GM23338 (cell line): ENCODE measurements at regions not wholly inside any gene's neighbourhood (a gene's known extent, or its start where the extent isn't known, plus 50 kb on each side); places are given as distances from the start of the nearest gene placed in this dataset.

Experiments
- CREB1 ChIP-seq: fragments of 250-450 bp; sonication (Bioruptor Pico); IDR thresholded peaks from 2 replicates; pipeline ENCODE4 v1.5.0; 2020; ENCODE audit warnings: low read depth, mild to moderate bottlenecking, moderate library complexity
- EZH2 ChIP-seq: fragments of 200-600 bp; sonication (generic); IDR thresholded peaks from one replicate; pipeline ENCODE4 v1.8.0; 2017; ENCODE audit warnings: antibody characterized with exemption, mild to moderate bottlenecking, low read depth; ENCODE audit not compliant: unreplicated experiment
- EZH2phosphoT487 ChIP-seq: fragments of 200-600 bp; sonication (generic); IDR thresholded peaks from one replicate; pipeline ENCODE4 v1.8.1; 2018; ENCODE audit warnings: antibody characterized with exemption; ENCODE audit not compliant: unreplicated experiment
- JUNB ChIP-seq: IDR thresholded peaks from one replicate; pipeline ENCODE4 v1.6.1; 2016; ENCODE audit warnings: antibody characterized with exemption; ENCODE audit not compliant: unreplicated experiment
- POLR2AphosphoS5 ChIP-seq: IDR thresholded peaks from 2 replicates; pipeline ENCODE4 v1.6.1; 2016; ENCODE audit warnings: antibody characterized with exemption, low read depth
- STAT1 ChIP-seq: IDR thresholded peaks from one replicate; pipeline ENCODE4 v1.6.1; 2016; ENCODE audit warnings: antibody characterized with exemption; ENCODE audit not compliant: unreplicated experiment
- ZNF114 ChIP-seq: fragments of 250-450 bp; sonication (Bioruptor Pico); IDR thresholded peaks from 2 replicates; pipeline ENCODE4 v1.5.0; 2020; ENCODE audit warnings: mild to moderate bottlenecking, moderate library complexity
- ZNF331 ChIP-seq: fragments of 250-450 bp; sonication (Bioruptor Pico); IDR thresholded peaks from 2 replicates; pipeline ENCODE4 v1.5.0; 2020; ENCODE audit warnings: low read depth, mild to moderate bottlenecking, moderate library complexity
- TF ChIP-seq, protein P1 (sequence below): IDR thresholded peaks from one replicate; pipeline ENCODE4 v1.6.1; 2018; ENCODE audit warnings: antibody characterized with exemption; ENCODE audit not compliant: unreplicated experiment
- TF ChIP-seq, protein P2 (sequence below), 2 experiments: fragments of 200-600 bp in 1 of 2; sonication (generic) in 1 of 2; conservative IDR thresholded peaks; 2 replicates each; pipeline versions ENCODE4 v1.5.1 to v1.6.1; 2016 to 2017; ENCODE audit warnings: antibody characterized with exemption in 2 of 2, low read depth in 2 of 2, mild to moderate bottlenecking in 2 of 2, moderate library complexity in 1 of 2

DNA sequence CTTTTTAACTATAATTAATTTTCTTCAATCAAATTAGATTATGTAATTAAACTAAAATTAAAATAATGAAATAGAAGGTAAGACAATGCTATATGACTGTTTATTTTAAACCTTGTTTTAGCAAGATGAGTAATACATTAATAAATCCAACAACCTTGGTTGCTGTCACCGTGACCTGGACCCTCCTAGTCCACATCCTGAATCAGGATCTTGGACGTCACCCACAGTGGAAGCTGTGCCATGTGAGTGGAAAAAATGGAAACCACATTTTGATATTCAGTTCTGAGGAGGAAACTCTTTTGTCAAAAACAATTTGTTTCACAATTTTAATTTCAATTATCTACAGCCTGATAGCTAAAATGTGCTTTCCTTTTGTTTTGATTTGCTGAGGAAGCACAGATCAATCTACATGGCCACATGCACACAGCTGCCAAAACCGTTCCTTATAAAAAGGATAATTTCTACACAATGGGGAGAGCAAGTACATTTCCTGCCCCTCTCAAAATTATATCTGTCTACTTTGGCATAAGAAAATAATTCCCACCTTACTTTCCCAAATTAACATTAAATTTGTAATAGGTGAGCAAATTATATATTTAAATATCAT lies 255.5 kb downstream of the RASSF9 start:
- no peak for TF ChIP-seq POLR2AphosphoS5
- TF ChIP-seq, protein P1, sequence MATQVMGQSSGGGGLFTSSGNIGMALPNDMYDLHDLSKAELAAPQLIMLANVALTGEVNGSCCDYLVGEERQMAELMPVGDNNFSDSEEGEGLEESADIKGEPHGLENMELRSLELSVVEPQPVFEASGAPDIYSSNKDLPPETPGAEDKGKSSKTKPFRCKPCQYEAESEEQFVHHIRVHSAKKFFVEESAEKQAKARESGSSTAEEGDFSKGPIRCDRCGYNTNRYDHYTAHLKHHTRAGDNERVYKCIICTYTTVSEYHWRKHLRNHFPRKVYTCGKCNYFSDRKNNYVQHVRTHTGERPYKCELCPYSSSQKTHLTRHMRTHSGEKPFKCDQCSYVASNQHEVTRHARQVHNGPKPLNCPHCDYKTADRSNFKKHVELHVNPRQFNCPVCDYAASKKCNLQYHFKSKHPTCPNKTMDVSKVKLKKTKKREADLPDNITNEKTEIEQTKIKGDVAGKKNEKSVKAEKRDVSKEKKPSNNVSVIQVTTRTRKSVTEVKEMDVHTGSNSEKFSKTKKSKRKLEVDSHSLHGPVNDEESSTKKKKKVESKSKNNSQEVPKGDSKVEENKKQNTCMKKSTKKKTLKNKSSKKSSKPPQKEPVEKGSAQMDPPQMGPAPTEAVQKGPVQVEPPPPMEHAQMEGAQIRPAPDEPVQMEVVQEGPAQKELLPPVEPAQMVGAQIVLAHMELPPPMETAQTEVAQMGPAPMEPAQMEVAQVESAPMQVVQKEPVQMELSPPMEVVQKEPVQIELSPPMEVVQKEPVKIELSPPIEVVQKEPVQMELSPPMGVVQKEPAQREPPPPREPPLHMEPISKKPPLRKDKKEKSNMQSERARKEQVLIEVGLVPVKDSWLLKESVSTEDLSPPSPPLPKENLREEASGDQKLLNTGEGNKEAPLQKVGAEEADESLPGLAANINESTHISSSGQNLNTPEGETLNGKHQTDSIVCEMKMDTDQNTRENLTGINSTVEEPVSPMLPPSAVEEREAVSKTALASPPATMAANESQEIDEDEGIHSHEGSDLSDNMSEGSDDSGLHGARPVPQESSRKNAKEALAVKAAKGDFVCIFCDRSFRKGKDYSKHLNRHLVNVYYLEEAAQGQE: no peak
- TF ChIP-seq, protein P2, sequence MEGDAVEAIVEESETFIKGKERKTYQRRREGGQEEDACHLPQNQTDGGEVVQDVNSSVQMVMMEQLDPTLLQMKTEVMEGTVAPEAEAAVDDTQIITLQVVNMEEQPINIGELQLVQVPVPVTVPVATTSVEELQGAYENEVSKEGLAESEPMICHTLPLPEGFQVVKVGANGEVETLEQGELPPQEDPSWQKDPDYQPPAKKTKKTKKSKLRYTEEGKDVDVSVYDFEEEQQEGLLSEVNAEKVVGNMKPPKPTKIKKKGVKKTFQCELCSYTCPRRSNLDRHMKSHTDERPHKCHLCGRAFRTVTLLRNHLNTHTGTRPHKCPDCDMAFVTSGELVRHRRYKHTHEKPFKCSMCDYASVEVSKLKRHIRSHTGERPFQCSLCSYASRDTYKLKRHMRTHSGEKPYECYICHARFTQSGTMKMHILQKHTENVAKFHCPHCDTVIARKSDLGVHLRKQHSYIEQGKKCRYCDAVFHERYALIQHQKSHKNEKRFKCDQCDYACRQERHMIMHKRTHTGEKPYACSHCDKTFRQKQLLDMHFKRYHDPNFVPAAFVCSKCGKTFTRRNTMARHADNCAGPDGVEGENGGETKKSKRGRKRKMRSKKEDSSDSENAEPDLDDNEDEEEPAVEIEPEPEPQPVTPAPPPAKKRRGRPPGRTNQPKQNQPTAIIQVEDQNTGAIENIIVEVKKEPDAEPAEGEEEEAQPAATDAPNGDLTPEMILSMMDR (conservative IDR thresholded peaks at IDR 0.05; ENCODE audit: low read depth in 2 of 2): no peak
- no peak for TF ChIP-seq EZH2
- TF ChIP-seq STAT1: no peak
- no peak for TF ChIP-seq EZH2phosphoT487
- TF ChIP-seq ZNF114 (CRISPR knock-in tag): no peak
- TF ChIP-seq JUNB: no peak
- TF ChIP-seq ZNF331 (CRISPR knock-in tag): no peak
- TF ChIP-seq CREB1: no peak
